Adrenal gland (tissue), 9 donors: ENCODE measurements at regions not wholly inside any gene's neighbourhood (a gene's known extent, or its start where the extent isn't known, plus 50 kb on each side); places are given as distances from the start of the nearest gene placed in this dataset.

Experiments used
- DNase-seq, 7 donors: peaks; one replicate each; pipeline ENCODE4 v3.0.0-alpha.2; 2019 to 2020
- H3K27ac ChIP-seq, 5 donors: fragments of 200-600 bp; sonication (generic) in 4 of 5; 1 replicate in 3 of 5; 2 replicates in 2 of 5; pipeline versions ENCODE4 v1.5.1 to v1.8.0; 2016 to 2020; ENCODE audit warnings: mild to moderate bottlenecking in 1 of 5
- H3K27me3 ChIP-seq: fragments of 200-600 bp; 2 replicates; pipeline ENCODE4 v1.8.0; 2021
- H3K36me3 ChIP-seq, 2 donors: fragments of 200-600 bp; replicated peaks in 1 of 2; 1 replicate in 1 of 2; 2 replicates in 1 of 2; pipeline versions ENCODE4 v1.5.1 to v1.8.0; 2018 to 2022
- H3K4me1 ChIP-seq, 2 donors: fragments of 200-600 bp; replicated peaks in 1 of 2; 1 replicate in 1 of 2; 2 replicates in 1 of 2; pipeline versions ENCODE4 v1.5.1 to v1.8.0; 2018 to 2021
- H3K4me3 ChIP-seq, 4 donors: fragments of 200-600 bp; sonication (generic) in 3 of 4; one replicate each; pipeline ENCODE4 v1.5.1; 2016 to 2018
- H3K9me3 ChIP-seq, 3 donors: fragments of 200-600 bp; sonication (generic) in 1 of 3; replicated peaks in 1 of 3; 1 replicate in 2 of 3; 2 replicates in 1 of 3; pipeline versions ENCODE4 v1.5.1 to v1.8.0; 2016 to 2021
- CTCF ChIP-seq, 6 experiments: fragments of 450-650 bp in 4 of 6; fragments of 200-600 bp in 2 of 6; sonication (generic) in 1 of 6; IDR thresholded peaks; 1 replicate in 5 of 6; 2 replicates in 1 of 6; pipeline versions ENCODE4 v1.5.1 to v1.8.0; 2016 to 2021; ENCODE audit warnings: antibody characterized with exemption in 6 of 6, mild to moderate bottlenecking in 2 of 6, moderate library complexity in 1 of 6
- POLR2A ChIP-seq, 2 donors: fragments of 450-650 bp; IDR thresholded peaks; one replicate each; pipeline ENCODE4 v1.6.1; 2017; ENCODE audit warnings: antibody characterized with exemption in 2 of 2, mild to moderate bottlenecking in 2 of 2, moderate library complexity in 1 of 2
- WGBS, 4 donors: extraction: QIAGEN DNeasy Blood & Tissue Kit in 2 of 4; methylation state at CpG; one replicate each; pipeline versions ENCODE4 v1.1.5 to v1.1.7; 2013 to 2017; 5-methylcytosine and 5-hydroxymethylcytosine counted together
- intact Hi-C, 2 donors: fragments of 100-400 bp; cut with DNase I; formaldehyde crosslinking; loops; one replicate each; pipeline versions ENCODE4 v1.14.1 to v1.15.0; 2022 to 2023
- donor health status: healthy with polysubstance abuse.
- donor health status: Bipolar disorder and iron deficiency.
- donor health status: DM: yes; HTN: yes; CAD: no.
- donor health status: DM: no; HTN: no; CAD: no.
- donor health status: DM: no; HTN: no; CAD: no.

GRCh38 chr20:6579417-6579816, 188.1 kb upstream of the BMP2 start:
- Histone ChIP-seq H3K27ac (no peak overlapping the region), H3K27me3 (no peaks in the 10 kb centered on the region), H3K9me3 (no peaks in the 10 kb centered on the region), H3K36me3 (no peaks in the 10 kb centered on the region), H3K4me3 (no peak overlapping the region), H3K4me1 (no peaks in the 10 kb centered on the region)
- WGBS, 4 donors = 78 to 94% (median 93%) methylated on average over 5 of the region's 5 CpGs
- TF ChIP-seq CTCF (IDR thresholded peaks at IDR 0.05) (no peak), POLR2A (IDR thresholded peaks at IDR 0.05) (no peak)
- DNase-seq = no peak
- intact Hi-C loops = no loop called here

- 62 to 80% (median 74%) methylated on average over 1 of the region's 1 CpG for WGBS, 4 donors
- Histone ChIP-seq H3K4me1 (no peaks in the 10 kb centered on the region), H3K36me3 (no peaks in the 10 kb centered on the region), H3K27me3 (no peaks in the 10 kb centered on the region), H3K27ac (no peak overlapping the region), H3K4me3 (no peak overlapping the region), H3K9me3 (no peaks in the 10 kb centered on the region)
- no peak for DNase-seq
- TF ChIP-seq POLR2A (IDR thresholded peaks at IDR 0.05) (no peak), CTCF (IDR thresholded peaks at IDR 0.05) (no peak)
- intact Hi-C loops = no loop called here
Measured at GRCh38 chr20:6577451-6577850, 190.0 kb upstream of the BMP2 start.

- intact Hi-C loops = no loop called here
- TF ChIP-seq POLR2A (IDR thresholded peaks at IDR 0.05) (no peak), CTCF (IDR thresholded peaks at IDR 0.05) (no peak)
Measured at GRCh38 chr20:6576726-6577125, 190.8 kb upstream of the BMP2 start.

GRCh38 chr20:6575912-6576401, 191.5 kb upstream of the BMP2 start:
- 51 to 63% (median 56%) methylated on average over 7 of the region's 7 CpGs for WGBS, 4 donors
- Histone ChIP-seq H3K4me1 (no peaks in the 10 kb centered on the region), H3K9me3 (no peaks in the 10 kb centered on the region), H3K27me3 (peaks cover under 1% of the 10 kb centered on the region), H3K27ac (no peak overlapping the region), H3K36me3 (no peaks in the 10 kb centered on the region), H3K4me3 (no peak overlapping the region)
- intact Hi-C loops = no loop called here
- DNase-seq = no peak
- TF ChIP-seq CTCF (IDR thresholded peaks at IDR 0.05) = no peak
- TF ChIP-seq POLR2A (IDR thresholded peaks at IDR 0.05) = no peak

More at GRCh38 chr20:6576726-6577125, 190.8 kb upstream of the BMP2 start:
- no peaks in the 10 kb centered on the region for H3K36me3 ChIP-seq
- H3K27ac ChIP-seq = no peak overlapping the region
- no peaks in the 10 kb centered on the region for H3K9me3 ChIP-seq
- no peak for DNase-seq
- no peaks in the 10 kb centered on the region for H3K27me3 ChIP-seq
- H3K4me1 ChIP-seq = no peaks in the 10 kb centered on the region
- WGBS, 4 donors = 56 to 79% (median 71%) methylated on average over 3 of the region's 3 CpGs
- H3K4me3 ChIP-seq = no peak overlapping the region
